HEK293 (cell line): ENCODE measurements at regions not wholly inside any gene's neighbourhood (a gene's known extent, or its start where the extent isn't known, plus 50 kb on each side); places are given as distances from the start of the nearest gene placed in this dataset.

Experiments
- CTCF ChIA-PET: fragments of 350-600 bp; formaldehyde crosslinking; extraction: SDS; loops from one replicate; lab custom pipeline; 2021; ENCODE audit warnings: antibody characterized with exemption; lab: Yijun Ruan, JAX
- POLR2A ChIA-PET: fragments of 300-600 bp; formaldehyde crosslinking; extraction: SDS; loops from one replicate; lab custom pipeline; 2020; ENCODE audit warnings: antibody characterized with exemption, inconsistent platforms; lab: Yijun Ruan, JAX
- H3K27ac ChIP-seq: fragments of 200-500 bp; sonication (Bioruptor generic); 2 replicates; pipeline ENCODE4 v1.5.1; 2014; ENCODE audit warnings: low read depth, low read length, control low read depth, inconsistent platforms; ENCODE audit errors: extremely low read depth
- H3K36me3 ChIP-seq, 2 experiments: fragments of 200-500 bp in 1 of 2; sonication (Bioruptor generic) in 1 of 2; 1 replicate in 1 of 2; 2 replicates in 1 of 2; pipeline ENCODE4 v1.5.1; 2014 to 2017; ENCODE audit warnings: inconsistent platforms in 2 of 2, low read length in 2 of 2; ENCODE audit not compliant: control insufficient read depth in 2 of 2, insufficient read depth in 1 of 2
- H3K4me1 ChIP-seq: fragments of 200-500 bp; sonication (Bioruptor generic); 2 replicates; pipeline ENCODE4 v1.5.1; 2014; ENCODE audit warnings: mild to moderate bottlenecking, low read length, inconsistent platforms; ENCODE audit not compliant: control insufficient read depth, insufficient read depth
- H3K4me3 ChIP-seq: 2 replicates; pipeline ENCODE4 v1.5.1; 2011; ENCODE audit warnings: low read depth, mild to moderate bottlenecking, control low read depth, low read length, moderate library complexity
- H3K9me3 ChIP-seq: fragments of 200-500 bp; sonication (Bioruptor generic); 2 replicates; pipeline ENCODE4 v1.5.1; 2014; ENCODE audit warnings: low read depth, low read length, inconsistent platforms; ENCODE audit not compliant: control insufficient read depth, insufficient read depth
- ATF2 ChIP-seq: fragments of 450-650 bp; formaldehyde crosslinking; IDR thresholded peaks from 2 replicates; pipeline ENCODE4 v1.5.1; 2016; ENCODE audit warnings: missing biosample characterization, missing genetic modification characterization, low read depth
- GLIS2 ChIP-seq: fragments of 450-650 bp; formaldehyde crosslinking; IDR thresholded peaks from 2 replicates; pipeline ENCODE4 v1.5.1; 2016; ENCODE audit warnings: missing biosample characterization, missing genetic modification characterization
- KLF9 ChIP-seq: fragments of 450-650 bp; formaldehyde crosslinking; IDR thresholded peaks from 2 replicates; pipeline ENCODE4 v1.5.1; 2016; ENCODE audit warnings: missing biosample characterization, missing genetic modification characterization, low read depth
- PRDM4 ChIP-seq: fragments of 450-650 bp; formaldehyde crosslinking; IDR thresholded peaks from 2 replicates; pipeline ENCODE4 v1.5.1; 2017; ENCODE audit warnings: missing biosample characterization, missing genetic modification characterization
- ZBTB21 ChIP-seq: fragments of 450-650 bp; formaldehyde crosslinking; IDR thresholded peaks from 2 replicates; pipeline ENCODE4 v1.5.1; 2017; ENCODE audit warnings: missing biosample characterization, missing genetic modification characterization
- ZNF114 ChIP-seq: fragments of 450-650 bp; formaldehyde crosslinking; IDR thresholded peaks from 2 replicates; pipeline ENCODE4 v1.5.0; 2017; ENCODE audit warnings: missing biosample characterization, missing genetic modification characterization
- ZNF133 ChIP-seq: fragments of 450-650 bp; formaldehyde crosslinking; IDR thresholded peaks from 2 replicates; pipeline ENCODE4 v1.5.1; 2016; ENCODE audit warnings: missing biosample characterization, missing genetic modification characterization
- ZNF155 ChIP-seq: fragments of 450-650 bp; formaldehyde crosslinking; IDR thresholded peaks from 2 replicates; pipeline ENCODE4 v1.5.1; 2016; ENCODE audit warnings: missing biosample characterization, missing genetic modification characterization
- ZNF16 ChIP-seq: fragments of 450-650 bp; formaldehyde crosslinking; IDR thresholded peaks from 2 replicates; pipeline ENCODE4 v1.5.1; 2016; ENCODE audit warnings: low read depth, missing biosample characterization, missing genetic modification characterization
- ZNF2 ChIP-seq: fragments of 450-650 bp; formaldehyde crosslinking; IDR thresholded peaks from 2 replicates; pipeline ENCODE4 v1.5.1; 2016; ENCODE audit warnings: missing biosample characterization, missing genetic modification characterization
- ZNF266 ChIP-seq: fragments of 450-650 bp; formaldehyde crosslinking; IDR thresholded peaks from 2 replicates; pipeline ENCODE4 v1.5.1; 2016; ENCODE audit warnings: missing biosample characterization, missing genetic modification characterization, low read depth
- ZNF274 ChIP-seq, 2 experiments: fragments of 200-500 bp in 1 of 2; fragments of 450-650 bp in 1 of 2; sonication (Bioruptor generic) in 1 of 2; formaldehyde crosslinking in 1 of 2; IDR thresholded peaks; 2 replicates each; pipeline versions ENCODE4 v1.5.1 to v1.6.1; 2014 to 2016; ENCODE audit warnings: borderline replicate concordance in 1 of 2, inconsistent platforms in 1 of 2, low read length in 1 of 2, missing biosample characterization in 1 of 2, missing genetic modification characterization in 1 of 2
- ZNF280D ChIP-seq: fragments of 450-650 bp; formaldehyde crosslinking; IDR thresholded peaks from 2 replicates; pipeline ENCODE4 v1.5.1; 2016; ENCODE audit warnings: missing biosample characterization, missing genetic modification characterization
- ZNF416 ChIP-seq: fragments of 450-650 bp; formaldehyde crosslinking; IDR thresholded peaks from 2 replicates; pipeline ENCODE4 v1.5.1; 2016; ENCODE audit warnings: missing biosample characterization, missing genetic modification characterization
- ZNF423 ChIP-seq: fragments of 450-650 bp; formaldehyde crosslinking; IDR thresholded peaks from 2 replicates; pipeline ENCODE4 v1.5.1; 2016; ENCODE audit warnings: missing biosample characterization, missing genetic modification characterization
- ZNF473 ChIP-seq: fragments of 450-650 bp; formaldehyde crosslinking; IDR thresholded peaks from 2 replicates; pipeline ENCODE4 v1.5.1; 2017; ENCODE audit warnings: missing biosample characterization, missing genetic modification characterization
- ZNF488 ChIP-seq: fragments of 450-650 bp; formaldehyde crosslinking; IDR thresholded peaks from 2 replicates; pipeline ENCODE4 v1.5.1; 2016; ENCODE audit warnings: missing biosample characterization, missing genetic modification characterization
- ZNF558 ChIP-seq: fragments of 450-650 bp; formaldehyde crosslinking; IDR thresholded peaks from 2 replicates; pipeline ENCODE4 v1.5.1; 2016; ENCODE audit warnings: missing biosample characterization, missing genetic modification characterization
- ZNF580 ChIP-seq: fragments of 450-650 bp; formaldehyde crosslinking; IDR thresholded peaks from 2 replicates; pipeline ENCODE4 v1.5.1; 2016; ENCODE audit warnings: missing biosample characterization, missing genetic modification characterization
- ZNF621 ChIP-seq: fragments of 450-650 bp; formaldehyde crosslinking; IDR thresholded peaks from 2 replicates; pipeline ENCODE4 v1.5.1; 2017; ENCODE audit warnings: missing biosample characterization, missing genetic modification characterization
- ZNF626 ChIP-seq: fragments of 450-650 bp; sonication (Bioruptor Pico); formaldehyde crosslinking; IDR thresholded peaks from 2 replicates; pipeline ENCODE4 v1.5.1; 2018; ENCODE audit warnings: missing biosample characterization, missing genetic modification characterization, inconsistent platforms
- ZNF692 ChIP-seq: fragments of 450-650 bp; formaldehyde crosslinking; IDR thresholded peaks from 2 replicates; pipeline ENCODE4 v1.5.1; 2016; ENCODE audit warnings: missing biosample characterization, missing genetic modification characterization
- ZNF701 ChIP-seq: fragments of 450-650 bp; formaldehyde crosslinking; IDR thresholded peaks from 2 replicates; pipeline ENCODE4 v1.5.1; 2016; ENCODE audit warnings: missing biosample characterization, missing genetic modification characterization

- H3K27ac ChIP-seq: no peak overlapping the region
- no peak for TF ChIP-seq ZNF580 (tag by site-specific recombination)
- no peak for TF ChIP-seq ZNF701 (tag by site-specific recombination)
- TF ChIP-seq ZNF488 (tag by site-specific recombination): no peak
- no peak for TF ChIP-seq ZNF274 (IDR thresholded peaks at IDR 0.05; ENCODE audit: low read length)
- no peak for TF ChIP-seq ZNF274 (tag by site-specific recombination; IDR thresholded peaks at IDR 0.05; ENCODE audit: borderline replicate concordance)
- TF ChIP-seq ZNF558: no peak
- no peak for TF ChIP-seq GLIS2 (tag by site-specific recombination)
- TF ChIP-seq ZNF473 (tag by site-specific recombination): no peak
- TF ChIP-seq ZNF423 (tag by site-specific recombination): no peak
- TF ChIP-seq ZNF266 (tag by site-specific recombination): no peak
- no peak for TF ChIP-seq ZNF280D (tag by site-specific recombination)
- TF ChIP-seq ZBTB21 (tag by site-specific recombination): no peak
- no peak for TF ChIP-seq ZNF621 (tag by site-specific recombination)
- no peak for TF ChIP-seq KLF9 (tag by site-specific recombination)
- no peak for TF ChIP-seq ATF2
- TF ChIP-seq ZNF133 (tag by site-specific recombination): no peak
- no peak for TF ChIP-seq ZNF16 (tag by site-specific recombination)
- no peak for TF ChIP-seq ZNF114 (tag by site-specific recombination)
- TF ChIP-seq ZNF416: no peak
- POLR2A ChIA-PET: no interaction called here
- no peaks in the 10 kb centered on the region for H3K4me1 ChIP-seq
- CTCF ChIA-PET: interaction anchor here (0.6 to 0.7 kb wide), 2 partner anchors 71 to 1528 kb away, joined by 4 read pairs; no protein-coding TSS in a partner anchor
- H3K9me3 ChIP-seq: no peaks in the 10 kb centered on the region; the same call in 1 of the 2 replicates
- no peak overlapping the region for H3K4me3 ChIP-seq
- H3K36me3 ChIP-seq: no peaks in the 10 kb centered on the region
Measured at GRCh38 chr17:12301551-12301950, 280.9 kb downstream of the MAP2K4 start.

- Histone ChIP-seq H3K4me3 (no peak overlapping the region), H3K4me1 (no peaks in the 10 kb centered on the region), H3K9me3 (no peaks in the 10 kb centered on the region; the same call in 1 of the 2 replicates), H3K27ac (no peak overlapping the region), H3K36me3 (no peaks in the 10 kb centered on the region)
- CTCF ChIA-PET: interaction anchor here (0.5 to 0.9 kb wide), 4 partner anchors 45 to 685 kb away, joined by 3 to 4 read pairs (median 3); no protein-coding TSS in a partner anchor
- TF ChIP-seq ZNF2 (no peak), ZNF626 (tag by site-specific recombination) (no peak), ZNF692 (tag by site-specific recombination) (no peak), ZNF423 (tag by site-specific recombination) (no peak), ZBTB21 (tag by site-specific recombination) (no peak), ZNF155 (tag by site-specific recombination) (no peak), PRDM4 (tag by site-specific recombination) (no peak), ZNF621 (tag by site-specific recombination) (no peak)
- POLR2A ChIA-PET: interaction anchor here (1.2 kb wide), 1 partner anchor 364 kb away, joined by 3 read pairs; no protein-coding TSS in a partner anchor
Measured at GRCh38 chr17:12302711-12303110, 282.0 kb downstream of the MAP2K4 start.
